HepG2 (cell line): ENCODE measurements at regions not wholly inside any gene's neighbourhood (a gene's known extent, or its start where the extent isn't known, plus 50 kb on each side); places are given as distances from the start of the nearest gene placed in this dataset.

Source experiments
- AHDC1 ChIP-seq: sonication (generic); formaldehyde crosslinking; IDR thresholded peaks from 2 replicates; pipeline ENCODE4 v1.5.1; 2020; ENCODE audit warnings: mild to moderate bottlenecking, missing genetic modification reagents, borderline replicate concordance
- FOSL2 ChIP-seq: sonication (generic); formaldehyde crosslinking; IDR thresholded peaks from 2 replicates; pipeline ENCODE4 v1.4.0; 2020; ENCODE audit warnings: missing genetic modification reagents
- GATA4 ChIP-seq: sonication (generic); IDR thresholded peaks from 2 replicates; pipeline ENCODE4 v1.6.1; 2016; ENCODE audit warnings: antibody characterized with exemption, low read depth, borderline replicate concordance
- HMG20B ChIP-seq: conservative IDR thresholded peaks from 2 replicates; pipeline ENCODE4 v1.6.1; 2016; ENCODE audit warnings: missing genetic modification reagents, missing compliant biosample characterization
- ISL2 ChIP-seq: sonication (generic); formaldehyde crosslinking; IDR thresholded peaks from 2 replicates; pipeline ENCODE4 v1.5.0; 2020; ENCODE audit warnings: missing genetic modification reagents
- KAT8 ChIP-seq: IDR thresholded peaks from 2 replicates; pipeline ENCODE4 v1.6.1; 2016; ENCODE audit warnings: missing genetic modification reagents, missing compliant biosample characterization
- MIXL1 ChIP-seq: IDR thresholded peaks from 2 replicates; pipeline ENCODE4 v1.6.1; 2016
- NR2F1 ChIP-seq, 2 experiments: fragments of 450-650 bp in 1 of 2; formaldehyde crosslinking in 1 of 2; IDR thresholded peaks; 2 replicates each; pipeline versions ENCODE4 v1.5.0 to v1.6.1; 2016 to 2020; ENCODE audit warnings: mild to moderate bottlenecking in 1 of 2, missing compliant biosample characterization in 1 of 2, missing genetic modification reagents in 1 of 2, moderate library complexity in 1 of 2
- SOX13 ChIP-seq, 3 experiments: fragments of 450-650 bp in 1 of 3; sonication (generic) in 1 of 3; formaldehyde crosslinking in 1 of 3; IDR thresholded peaks in 2 of 3; conservative IDR thresholded peaks in 1 of 3; 2 replicates each; pipeline versions ENCODE4 v1.5.0 to v1.6.1; 2016 to 2020; ENCODE audit warnings: antibody characterized with exemption in 1 of 3, mild to moderate bottlenecking in 1 of 3, missing compliant biosample characterization in 1 of 3, missing genetic modification reagents in 1 of 3, moderate library complexity in 1 of 3
- U2AF1 ChIP-seq: fragments of 200-400 bp; formaldehyde crosslinking; optimal IDR thresholded peaks from 2 replicates; pipeline ENCODE3; 2017; ENCODE audit warnings: mild to moderate bottlenecking, low read depth, low read length
- ZGPAT ChIP-seq: IDR thresholded peaks from 2 replicates; pipeline ENCODE4 v1.6.1; 2016; ENCODE audit warnings: mild to moderate bottlenecking
- ZNF343 ChIP-seq: sonication (generic); formaldehyde crosslinking; IDR thresholded peaks from 2 replicates; pipeline ENCODE4 v1.4.0; 2020; ENCODE audit warnings: mild to moderate bottlenecking, missing genetic modification reagents
- TF ChIP-seq, protein P1 (sequence below), 2 experiments: IDR thresholded peaks; 2 replicates each; pipeline ENCODE4 v1.6.1; 2011 to 2012; ENCODE audit warnings: low read length in 2 of 2, borderline replicate concordance in 1 of 2, low read depth in 1 of 2, mild to moderate bottlenecking in 1 of 2, moderate library complexity in 1 of 2
- TF ChIP-seq, protein P2 (sequence below): sonication (generic); formaldehyde crosslinking; IDR thresholded peaks from 2 replicates; pipeline ENCODE4 v1.4.0; 2020; ENCODE audit warnings: missing genetic modification reagents

GRCh38 chr15:37219211-37219701 lies 118.9 kb upstream of the MEIS2 start (continued):
- TF ChIP-seq FOSL2 (CRISPR knock-in tag) (peak; percentile 50), ZNF343 (CRISPR knock-in tag) (no peak), NR2F1 (CRISPR knock-in tag; IDR thresholded peaks at IDR 0.05) (peak; percentile 30 to 44; a peak in 2 of 4 replicates), SOX13 (IDR thresholded peaks at IDR 0.05) (no peak), SOX13 (CRISPR knock-in tag; conservative IDR thresholded peaks at IDR 0.05 in 1 of 2, IDR thresholded peaks at IDR 0.05 in 1 of 2) (peak in 1 of 2 experiments; percentile 70; a peak in 2 of 4 replicates), GATA4 (peak; percentile 70; the same call in 1 of the 2 replicates), HMG20B (CRISPR knock-in tag) (0 out of 2 replicates have a peak, but pooled peaks have one; percentile 37), ZGPAT (CRISPR knock-in tag) (peak; percentile 51; the same call in 1 of the 2 replicates), U2AF1 (no peak), ISL2 (CRISPR knock-in tag) (peak; percentile 78; the same call in 1 of the 2 replicates), KAT8 (CRISPR knock-in tag) (peak; percentile 31; the same call in 1 of the 2 replicates), AHDC1 (peak; percentile 76; the same call in 1 of the 2 replicates), MIXL1 (CRISPR knock-in tag) (peak; percentile 70)
- TF ChIP-seq, protein P1, sequence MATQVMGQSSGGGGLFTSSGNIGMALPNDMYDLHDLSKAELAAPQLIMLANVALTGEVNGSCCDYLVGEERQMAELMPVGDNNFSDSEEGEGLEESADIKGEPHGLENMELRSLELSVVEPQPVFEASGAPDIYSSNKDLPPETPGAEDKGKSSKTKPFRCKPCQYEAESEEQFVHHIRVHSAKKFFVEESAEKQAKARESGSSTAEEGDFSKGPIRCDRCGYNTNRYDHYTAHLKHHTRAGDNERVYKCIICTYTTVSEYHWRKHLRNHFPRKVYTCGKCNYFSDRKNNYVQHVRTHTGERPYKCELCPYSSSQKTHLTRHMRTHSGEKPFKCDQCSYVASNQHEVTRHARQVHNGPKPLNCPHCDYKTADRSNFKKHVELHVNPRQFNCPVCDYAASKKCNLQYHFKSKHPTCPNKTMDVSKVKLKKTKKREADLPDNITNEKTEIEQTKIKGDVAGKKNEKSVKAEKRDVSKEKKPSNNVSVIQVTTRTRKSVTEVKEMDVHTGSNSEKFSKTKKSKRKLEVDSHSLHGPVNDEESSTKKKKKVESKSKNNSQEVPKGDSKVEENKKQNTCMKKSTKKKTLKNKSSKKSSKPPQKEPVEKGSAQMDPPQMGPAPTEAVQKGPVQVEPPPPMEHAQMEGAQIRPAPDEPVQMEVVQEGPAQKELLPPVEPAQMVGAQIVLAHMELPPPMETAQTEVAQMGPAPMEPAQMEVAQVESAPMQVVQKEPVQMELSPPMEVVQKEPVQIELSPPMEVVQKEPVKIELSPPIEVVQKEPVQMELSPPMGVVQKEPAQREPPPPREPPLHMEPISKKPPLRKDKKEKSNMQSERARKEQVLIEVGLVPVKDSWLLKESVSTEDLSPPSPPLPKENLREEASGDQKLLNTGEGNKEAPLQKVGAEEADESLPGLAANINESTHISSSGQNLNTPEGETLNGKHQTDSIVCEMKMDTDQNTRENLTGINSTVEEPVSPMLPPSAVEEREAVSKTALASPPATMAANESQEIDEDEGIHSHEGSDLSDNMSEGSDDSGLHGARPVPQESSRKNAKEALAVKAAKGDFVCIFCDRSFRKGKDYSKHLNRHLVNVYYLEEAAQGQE (IDR thresholded peaks at IDR 0.05; ENCODE audit: borderline replicate concordance in 1 of 2, low read depth in 1 of 2, low read length in 2 of 2) = 0 out of 4 replicates have a peak, but pooled peaks of 1 of the 2 experiments have one; percentile 19
- TF ChIP-seq, protein P2, sequence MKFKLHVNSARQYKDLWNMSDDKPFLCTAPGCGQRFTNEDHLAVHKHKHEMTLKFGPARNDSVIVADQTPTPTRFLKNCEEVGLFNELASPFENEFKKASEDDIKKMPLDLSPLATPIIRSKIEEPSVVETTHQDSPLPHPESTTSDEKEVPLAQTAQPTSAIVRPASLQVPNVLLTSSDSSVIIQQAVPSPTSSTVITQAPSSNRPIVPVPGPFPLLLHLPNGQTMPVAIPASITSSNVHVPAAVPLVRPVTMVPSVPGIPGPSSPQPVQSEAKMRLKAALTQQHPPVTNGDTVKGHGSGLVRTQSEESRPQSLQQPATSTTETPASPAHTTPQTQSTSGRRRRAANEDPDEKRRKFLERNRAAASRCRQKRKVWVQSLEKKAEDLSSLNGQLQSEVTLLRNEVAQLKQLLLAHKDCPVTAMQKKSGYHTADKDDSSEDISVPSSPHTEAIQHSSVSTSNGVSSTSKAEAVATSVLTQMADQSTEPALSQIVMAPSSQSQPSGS (CRISPR knock-in tag) = peak; percentile 19; the same call in 1 of the 2 replicates
